Progenitor cell of endocrine pancreas (in vitro differentiated cells): ENCODE measurements at regions not wholly inside any gene's neighbourhood (a gene's known extent, or its start where the extent isn't known, plus 50 kb on each side); places are given as distances from the start of the nearest gene placed in this dataset.

Experiments
- DNase-seq: peaks from one replicate; pipeline ENCODE4 v3.0.0; 2021; ENCODE audit warnings: low spot score; ENCODE audit not compliant: unreplicated experiment
- H3K27ac Mint-ChIP-seq: 2 replicates; pipeline ENCODE4 v1.8.0; 2021; ENCODE audit warnings: mild to moderate bottlenecking, moderate library complexity, mixed read lengths
- H3K27me3 Mint-ChIP-seq: 2 replicates; pipeline ENCODE4 v1.8.0; 2021; ENCODE audit warnings: mixed read lengths
- H3K36me3 Mint-ChIP-seq: 2 replicates; pipeline ENCODE4 v1.8.0; 2022; ENCODE audit warnings: mixed read lengths; ENCODE audit not compliant: insufficient read depth
- H3K4me1 Mint-ChIP-seq: 2 replicates; pipeline ENCODE4 v1.8.0; 2021; ENCODE audit warnings: low read depth, mixed read lengths
- H3K4me3 Mint-ChIP-seq: 2 replicates; pipeline ENCODE4 v1.8.0; 2021; ENCODE audit warnings: low read depth, mild to moderate bottlenecking, moderate library complexity, mixed read lengths
- H3K9me3 Mint-ChIP-seq: 2 replicates; pipeline ENCODE4 v1.8.0; 2021; ENCODE audit warnings: low read depth, mixed read lengths
- TF ChIP-seq, protein P1 (sequence below): fragments of 200-600 bp; sonication (generic); IDR thresholded peaks from one replicate; pipeline ENCODE4 v1.5.0; 2021; ENCODE audit warnings: antibody characterized with exemption, mild to moderate bottlenecking; ENCODE audit not compliant: unreplicated experiment

DNA sequence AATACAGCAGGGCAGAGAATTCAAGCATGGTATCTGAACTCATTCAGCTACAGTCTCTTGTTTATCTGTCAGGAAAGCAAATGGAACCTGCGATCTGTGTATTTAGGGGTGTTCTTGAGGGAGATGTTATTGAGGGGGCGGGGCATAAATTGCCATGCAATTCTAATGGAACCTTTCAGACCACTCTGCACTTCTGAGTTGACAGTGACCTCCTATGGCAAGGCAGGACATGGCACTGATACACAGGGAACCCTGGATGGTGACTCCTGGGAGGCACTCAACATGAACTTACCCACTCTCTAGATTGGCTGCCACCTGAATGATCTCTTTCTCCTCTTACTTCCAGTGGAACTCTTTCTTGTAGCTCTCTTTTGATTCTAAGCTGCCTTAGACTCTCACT is 787.3 kb downstream of the VRK1 start:
- Mint-ChIP-seq H3K27ac (no peak overlapping the region), H3K27me3 (peaks cover 4% of the 10 kb centered on the region), H3K4me1 (no peaks in the 10 kb centered on the region), H3K36me3 (no peaks in the 10 kb centered on the region), H3K4me3 (no peak overlapping the region), H3K9me3 (no peaks in the 10 kb centered on the region)
- TF ChIP-seq, protein P1, sequence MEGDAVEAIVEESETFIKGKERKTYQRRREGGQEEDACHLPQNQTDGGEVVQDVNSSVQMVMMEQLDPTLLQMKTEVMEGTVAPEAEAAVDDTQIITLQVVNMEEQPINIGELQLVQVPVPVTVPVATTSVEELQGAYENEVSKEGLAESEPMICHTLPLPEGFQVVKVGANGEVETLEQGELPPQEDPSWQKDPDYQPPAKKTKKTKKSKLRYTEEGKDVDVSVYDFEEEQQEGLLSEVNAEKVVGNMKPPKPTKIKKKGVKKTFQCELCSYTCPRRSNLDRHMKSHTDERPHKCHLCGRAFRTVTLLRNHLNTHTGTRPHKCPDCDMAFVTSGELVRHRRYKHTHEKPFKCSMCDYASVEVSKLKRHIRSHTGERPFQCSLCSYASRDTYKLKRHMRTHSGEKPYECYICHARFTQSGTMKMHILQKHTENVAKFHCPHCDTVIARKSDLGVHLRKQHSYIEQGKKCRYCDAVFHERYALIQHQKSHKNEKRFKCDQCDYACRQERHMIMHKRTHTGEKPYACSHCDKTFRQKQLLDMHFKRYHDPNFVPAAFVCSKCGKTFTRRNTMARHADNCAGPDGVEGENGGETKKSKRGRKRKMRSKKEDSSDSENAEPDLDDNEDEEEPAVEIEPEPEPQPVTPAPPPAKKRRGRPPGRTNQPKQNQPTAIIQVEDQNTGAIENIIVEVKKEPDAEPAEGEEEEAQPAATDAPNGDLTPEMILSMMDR, result no peak
- DNase-seq, result no peak

DNA sequence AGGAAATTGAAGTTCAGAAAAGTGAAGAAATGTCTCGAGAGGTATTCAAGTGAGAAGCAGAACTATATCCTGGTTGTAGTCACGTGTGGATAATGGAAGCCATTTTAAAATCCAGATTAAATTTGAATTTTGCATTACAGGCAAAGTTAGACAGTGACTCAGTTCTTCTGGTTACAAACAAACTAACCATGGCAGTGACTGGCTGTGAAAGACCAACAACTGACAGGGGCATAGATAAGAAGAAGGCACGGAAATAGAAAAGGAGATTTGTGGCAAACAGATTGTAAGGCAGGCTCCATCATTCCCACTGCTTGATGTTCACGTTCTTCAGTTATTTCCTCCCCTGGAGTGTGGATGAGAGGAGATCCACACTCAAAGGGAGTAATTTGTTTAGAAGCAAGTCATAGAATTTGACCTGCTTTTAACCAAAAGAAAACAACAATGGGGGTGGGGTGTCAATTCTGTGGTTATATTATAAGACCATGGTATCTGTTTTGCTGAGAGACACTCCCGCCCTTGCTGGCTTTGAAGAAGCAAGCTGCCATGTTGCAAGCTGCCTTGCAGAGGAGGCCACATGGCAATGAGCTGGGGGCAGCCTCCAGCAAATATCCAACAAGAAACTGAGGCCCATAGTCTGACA is 795.3 kb downstream of the VRK1 start:
- H3K4me1 Mint-ChIP-seq, result no peaks in the 10 kb centered on the region
- peaks cover 20% of the 10 kb centered on the region for H3K27me3 Mint-ChIP-seq
- TF ChIP-seq, protein P1, result no peak
- H3K9me3 Mint-ChIP-seq, result no peaks in the 10 kb centered on the region
- no peak for DNase-seq
- no peaks in the 10 kb centered on the region for H3K36me3 Mint-ChIP-seq
- H3K27ac Mint-ChIP-seq, result no peak overlapping the region
- H3K4me3 Mint-ChIP-seq, result no peak overlapping the region

DNA sequence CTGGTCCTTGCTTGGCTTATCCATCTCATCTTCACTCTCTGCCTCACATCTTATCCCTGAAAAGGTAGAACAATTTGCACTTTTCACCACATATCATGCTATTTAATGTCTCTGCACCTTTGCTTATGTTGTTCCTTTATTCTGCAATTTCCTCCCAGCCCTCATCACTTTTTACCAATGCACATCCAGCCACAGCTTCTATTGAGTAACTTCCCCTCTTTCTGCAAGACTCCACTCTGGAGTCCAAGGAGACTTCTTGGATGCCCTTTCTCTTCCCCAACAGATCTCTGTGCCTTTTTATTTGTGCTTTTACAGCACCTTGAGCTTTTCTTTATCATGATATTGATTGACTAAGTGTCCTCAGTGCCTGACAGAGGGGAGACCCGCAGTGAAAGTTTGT is 797.1 kb downstream of the VRK1 start:
- Mint-ChIP-seq H3K9me3 (no peaks in the 10 kb centered on the region), H3K4me3 (no peak overlapping the region), H3K36me3 (no peaks in the 10 kb centered on the region), H3K27ac (no peak overlapping the region), H3K27me3 (peaks cover 18% of the 10 kb centered on the region), H3K4me1 (no peaks in the 10 kb centered on the region)
- no peak for DNase-seq
- TF ChIP-seq, protein P1, result no peak

DNA sequence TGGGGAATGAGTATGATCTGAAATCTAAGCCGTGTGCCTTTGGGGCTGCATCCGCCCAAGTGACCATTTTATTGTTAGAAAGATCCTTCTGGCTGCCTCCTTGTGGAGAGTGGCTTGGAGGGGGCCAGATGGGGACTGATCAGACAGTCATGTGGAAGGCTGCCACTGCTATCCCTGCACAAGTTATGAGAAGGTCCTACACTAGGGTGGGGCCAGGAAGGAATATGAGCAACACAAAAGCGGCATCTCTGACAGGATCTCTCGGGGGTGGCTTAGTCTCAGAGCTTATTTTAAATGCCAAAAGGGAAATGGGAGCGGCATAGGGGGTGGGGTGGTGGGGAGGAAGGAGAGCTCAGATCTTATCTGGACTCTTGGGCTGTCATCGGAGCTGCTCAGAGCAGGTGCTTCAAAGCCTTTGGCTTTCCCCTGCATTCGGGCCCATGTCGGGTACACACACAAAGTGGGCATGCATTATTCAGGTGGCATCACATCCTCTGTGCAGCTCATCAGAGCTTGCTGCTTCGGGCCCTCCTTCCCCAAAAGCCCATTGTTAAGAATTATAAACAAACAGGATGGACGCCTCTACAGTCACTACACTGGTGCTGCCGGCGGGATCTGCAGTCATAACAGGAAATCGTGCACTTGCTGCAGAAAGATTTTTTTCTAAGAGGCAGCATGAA is 805.4 kb downstream of the VRK1 start:
- no peaks in the 10 kb centered on the region for H3K36me3 Mint-ChIP-seq
- TF ChIP-seq, protein P1, result no peak
- no peak overlapping the region for H3K4me3 Mint-ChIP-seq
- DNase-seq, result no peak
- H3K27ac Mint-ChIP-seq, result no peak overlapping the region
- H3K9me3 Mint-ChIP-seq, result peaks cover 11% of the 10 kb centered on the region
- H3K27me3 Mint-ChIP-seq, result peaks cover 3% of the 10 kb centered on the region
- H3K4me1 Mint-ChIP-seq, result peaks cover 6% of the 10 kb centered on the region

DNA sequence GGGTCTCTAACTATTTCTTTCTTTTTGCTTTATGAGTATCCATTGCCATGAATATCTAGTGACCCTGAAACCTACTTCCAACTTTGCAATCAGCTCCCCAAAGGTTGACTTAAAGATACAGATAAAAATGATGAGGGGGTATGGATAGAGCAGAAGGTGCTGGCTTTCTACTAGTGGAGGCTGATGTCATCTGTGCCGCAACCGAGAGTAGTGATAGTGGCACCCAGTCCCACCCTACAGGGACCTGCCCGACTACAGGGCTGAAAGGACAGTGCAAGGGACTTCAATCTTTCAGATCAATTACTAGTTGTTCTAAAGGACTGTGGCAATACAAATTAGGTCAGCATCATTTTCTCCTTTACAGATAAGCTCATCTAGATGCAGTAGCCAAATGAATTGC is 806.0 kb downstream of the VRK1 start:
- Mint-ChIP-seq H3K4me1 (peaks cover 9% of the 10 kb centered on the region), H3K27me3 (peaks cover 5% of the 10 kb centered on the region), H3K9me3 (peaks cover 11% of the 10 kb centered on the region), H3K27ac (no peak overlapping the region), H3K4me3 (no peak overlapping the region), H3K36me3 (no peaks in the 10 kb centered on the region)
- TF ChIP-seq, protein P1, result no peak
- no peak for DNase-seq
